Upper lobe of right lung (tissue), 1 donor: ENCODE measurements at regions not wholly inside any gene's neighbourhood (a gene's known extent, or its start where the extent isn't known, plus 50 kb on each side); places are given as distances from the start of the nearest gene placed in this dataset.

ENCODE experiments used
- ATAC-seq: fragments of 200-7000 bp; cut with Tn5 transposase; one replicate; pipeline ENCODE4 v1.9.1; 2020; ENCODE audit warnings: mild to moderate bottlenecking, moderate library complexity
- DNase-seq: peaks from one replicate; pipeline ENCODE4 v3.0.0-alpha.2; 2020
- H3K27ac ChIP-seq: fragments of 200-600 bp; one replicate; pipeline ENCODE4 v1.8.0; 2022
- H3K27me3 ChIP-seq: fragments of 200-600 bp; one replicate; pipeline ENCODE4 v1.8.0; 2022; ENCODE audit warnings: mild to moderate bottlenecking
- H3K36me3 ChIP-seq: fragments of 200-600 bp; one replicate; pipeline ENCODE4 v1.8.0; 2022
- H3K4me1 ChIP-seq: fragments of 200-600 bp; one replicate; pipeline ENCODE4 v1.8.0; 2022
- H3K4me3 ChIP-seq: fragments of 200-600 bp; one replicate; pipeline ENCODE4 v1.8.0; 2022; ENCODE audit warnings: mild to moderate bottlenecking
- H3K9me3 ChIP-seq: fragments of 200-600 bp; one replicate; pipeline ENCODE4 v1.8.0; 2022
- intact Hi-C: fragments of 100-400 bp; cut with DNase I; formaldehyde crosslinking; loops from one replicate; pipeline ENCODE4 v1.11.0; 2022
- TF ChIP-seq, protein P1 (sequence below): fragments of 200-600 bp; IDR thresholded peaks from one replicate; pipeline ENCODE4 v1.8.0; 2022; ENCODE audit warnings: antibody characterized with exemption
- donor health status: DM: no; HTN: yes; CAD: no; lungs with severe emphysema.

DNA sequence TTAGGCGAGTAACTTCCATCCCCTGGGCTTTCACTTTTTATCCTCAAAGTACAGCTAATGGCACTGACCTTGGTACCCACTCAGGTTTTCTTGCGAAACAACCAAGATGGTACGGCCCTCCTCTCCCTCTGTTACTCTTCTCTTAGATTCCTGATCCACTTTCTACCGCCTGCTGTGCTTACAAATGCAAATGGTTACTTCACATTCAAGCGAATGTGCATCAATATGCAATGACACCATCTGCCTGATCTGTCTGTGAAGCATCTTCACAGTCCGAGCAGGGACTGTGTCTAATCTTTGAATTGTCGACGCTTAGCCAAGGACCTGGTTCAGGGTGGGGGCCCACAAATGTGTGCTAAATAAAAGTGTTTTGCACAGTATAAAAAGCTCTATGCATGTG lies 112.2 kb downstream of the TRIB2 start:
- Histone ChIP-seq H3K9me3 (no peaks in the 10 kb centered on the region), H3K4me3 (no peak overlapping the region), H3K36me3 (no peaks in the 10 kb centered on the region), H3K4me1 (peaks cover 7% of the 10 kb centered on the region), H3K27ac (no peak overlapping the region), H3K27me3 (no peaks in the 10 kb centered on the region)
- DNase-seq (no peak), ATAC-seq (no peak)
- intact Hi-C loops: no loop called here
- TF ChIP-seq, protein P1, sequence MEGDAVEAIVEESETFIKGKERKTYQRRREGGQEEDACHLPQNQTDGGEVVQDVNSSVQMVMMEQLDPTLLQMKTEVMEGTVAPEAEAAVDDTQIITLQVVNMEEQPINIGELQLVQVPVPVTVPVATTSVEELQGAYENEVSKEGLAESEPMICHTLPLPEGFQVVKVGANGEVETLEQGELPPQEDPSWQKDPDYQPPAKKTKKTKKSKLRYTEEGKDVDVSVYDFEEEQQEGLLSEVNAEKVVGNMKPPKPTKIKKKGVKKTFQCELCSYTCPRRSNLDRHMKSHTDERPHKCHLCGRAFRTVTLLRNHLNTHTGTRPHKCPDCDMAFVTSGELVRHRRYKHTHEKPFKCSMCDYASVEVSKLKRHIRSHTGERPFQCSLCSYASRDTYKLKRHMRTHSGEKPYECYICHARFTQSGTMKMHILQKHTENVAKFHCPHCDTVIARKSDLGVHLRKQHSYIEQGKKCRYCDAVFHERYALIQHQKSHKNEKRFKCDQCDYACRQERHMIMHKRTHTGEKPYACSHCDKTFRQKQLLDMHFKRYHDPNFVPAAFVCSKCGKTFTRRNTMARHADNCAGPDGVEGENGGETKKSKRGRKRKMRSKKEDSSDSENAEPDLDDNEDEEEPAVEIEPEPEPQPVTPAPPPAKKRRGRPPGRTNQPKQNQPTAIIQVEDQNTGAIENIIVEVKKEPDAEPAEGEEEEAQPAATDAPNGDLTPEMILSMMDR: no peak

- DNase-seq (no peak), ATAC-seq (no peak)
- Histone ChIP-seq H3K36me3 (no peaks in the 10 kb centered on the region), H3K27me3 (no peaks in the 10 kb centered on the region), H3K4me1 (no peaks in the 10 kb centered on the region), H3K4me3 (no peak overlapping the region), H3K27ac (no peak overlapping the region), H3K9me3 (no peaks in the 10 kb centered on the region)
- TF ChIP-seq, protein P1: no peak
- intact Hi-C loops: no loop called here
These were observed 114.3 kb downstream of the TRIB2 start for GRCh38 chr2:12831016-12831415.

DNA sequence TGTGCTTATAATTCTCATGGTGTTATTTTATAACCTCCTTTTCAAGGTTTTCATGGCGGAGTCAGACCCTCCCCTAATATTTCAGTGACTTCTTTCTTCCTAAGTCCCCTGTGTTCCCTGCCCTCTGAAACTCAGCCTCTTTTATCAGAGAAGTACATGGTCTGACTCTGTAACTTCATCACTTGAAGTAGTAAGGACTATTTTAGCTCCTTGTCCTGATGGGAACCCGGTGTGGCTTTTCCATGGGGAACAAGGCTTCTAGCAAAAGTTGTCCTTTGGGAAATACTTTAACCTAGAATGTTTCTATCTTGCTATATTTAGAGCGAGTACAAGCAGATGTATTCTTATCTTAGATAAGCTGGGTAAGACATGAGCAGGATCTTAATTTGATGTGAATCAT lies 117.5 kb downstream of the TRIB2 start:
- no peak overlapping the region for H3K4me3 ChIP-seq
- TF ChIP-seq, protein P1: no peak

GRCh38 chr2:12835733-12836132 lies 119.0 kb downstream of the TRIB2 start:
- no peaks in the 10 kb centered on the region for H3K27me3 ChIP-seq
- H3K36me3 ChIP-seq: no peaks in the 10 kb centered on the region
- H3K9me3 ChIP-seq: no peaks in the 10 kb centered on the region
- H3K4me1 ChIP-seq: no peaks in the 10 kb centered on the region
- H3K4me3 ChIP-seq: no peak overlapping the region
- DNase-seq: no peak
- H3K27ac ChIP-seq: no peak overlapping the region
- intact Hi-C loops: no loop called here
- TF ChIP-seq, protein P1: no peak
- ATAC-seq: no peak

More for the DNA sequence above, 117.5 kb downstream of the TRIB2 start:
- Histone ChIP-seq H3K27ac (no peak overlapping the region), H3K9me3 (no peaks in the 10 kb centered on the region), H3K36me3 (no peaks in the 10 kb centered on the region), H3K27me3 (no peaks in the 10 kb centered on the region), H3K4me1 (no peaks in the 10 kb centered on the region)
- ATAC-seq (no peak), DNase-seq (no peak)
- intact Hi-C loops: no loop called here

DNA sequence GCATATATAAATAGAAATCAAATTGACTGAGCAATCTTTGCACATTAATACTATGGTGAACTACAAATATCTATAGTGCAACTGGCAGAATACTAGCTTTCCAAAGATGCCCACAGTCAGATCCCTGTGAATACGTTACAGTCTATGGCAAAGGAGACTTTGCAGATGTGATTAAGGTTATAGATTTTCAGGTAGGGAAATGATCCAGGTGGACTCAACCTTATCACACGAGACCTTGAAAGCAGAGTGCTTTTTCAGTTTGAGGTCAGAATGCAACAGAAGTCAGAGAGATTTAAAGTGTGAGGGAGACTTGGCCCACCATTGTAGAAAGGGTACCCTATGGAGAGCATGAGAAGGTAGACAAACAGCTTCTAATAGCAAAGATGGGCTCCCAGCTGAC lies 122.6 kb downstream of the TRIB2 start:
- H3K4me1 ChIP-seq: no peaks in the 10 kb centered on the region
- H3K27me3 ChIP-seq: no peaks in the 10 kb centered on the region
- TF ChIP-seq, protein P1: no peak
- intact Hi-C loops: no loop called here
- H3K36me3 ChIP-seq: no peaks in the 10 kb centered on the region
- H3K9me3 ChIP-seq: no peaks in the 10 kb centered on the region
- H3K4me3 ChIP-seq: no peak overlapping the region
- ATAC-seq: no peak
- no peak for DNase-seq
- no peak overlapping the region for H3K27ac ChIP-seq

- Histone ChIP-seq H3K27me3 (no peaks in the 10 kb centered on the region), H3K36me3 (no peaks in the 10 kb centered on the region), H3K4me3 (no peak overlapping the region), H3K27ac (no peak overlapping the region), H3K4me1 (no peaks in the 10 kb centered on the region), H3K9me3 (no peaks in the 10 kb centered on the region)
- intact Hi-C loops: no loop called here
- no peak for DNase-seq
- ATAC-seq: no peak
- TF ChIP-seq, protein P1: no peak
These were observed 124.3 kb downstream of the TRIB2 start for GRCh38 chr2:12841021-12841420.
